HG03103 (cell line): ENCODE measurements at regions not wholly inside any gene's neighbourhood (a gene's known extent, or its start where the extent isn't known, plus 50 kb on each side); places are given as distances from the start of the nearest gene placed in this dataset.

Experiments
- ATAC-seq: cut with Tn5 transposase; IDR thresholded peaks from one replicate; pipeline ENCODE4 v1.9.1; 2021; ENCODE audit warnings: low read depth; ENCODE audit not compliant: unreplicated experiment

DNA sequence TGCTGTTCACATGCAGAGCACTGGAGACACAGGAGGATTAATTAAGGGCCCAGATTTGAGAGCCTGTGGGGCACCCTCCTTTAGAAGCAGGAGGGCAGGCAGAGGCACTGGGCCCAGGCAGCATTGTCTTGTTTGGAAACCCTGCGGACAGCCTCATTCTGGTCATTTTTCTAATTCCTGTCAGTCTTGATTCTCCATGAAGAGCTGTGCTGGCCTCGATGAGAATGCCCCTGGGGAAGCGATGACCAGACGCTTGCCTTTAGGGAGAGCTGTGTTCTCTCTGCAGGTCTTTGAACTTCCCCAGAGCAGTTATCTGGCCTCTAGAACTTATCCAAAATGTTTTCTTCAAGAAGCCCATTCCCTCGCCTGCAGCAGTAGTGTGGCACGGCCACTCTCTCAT is 117.8 kb upstream of the PTCH1 start:
- ATAC-seq = no peak

DNA sequence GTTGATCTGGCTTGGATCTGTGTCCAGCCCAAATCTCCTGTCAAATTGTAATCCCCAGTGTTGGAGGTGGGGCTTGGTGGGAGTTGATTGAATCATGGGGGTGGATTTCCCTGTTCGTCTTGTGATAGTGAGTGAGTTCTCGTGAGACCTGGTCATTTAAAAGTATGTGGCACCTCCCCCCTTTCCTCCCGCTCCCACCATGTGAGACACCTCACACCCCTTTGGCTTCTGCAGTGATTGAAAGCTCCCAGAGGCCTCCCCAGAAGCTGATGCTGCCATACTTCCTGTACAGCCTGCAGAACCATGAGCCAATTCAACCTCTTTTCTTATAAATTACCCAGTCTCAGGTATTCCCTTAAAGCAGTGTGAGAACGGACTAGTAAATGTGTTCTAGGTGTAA is 117.3 kb upstream of the PTCH1 start:
- no peak for ATAC-seq

DNA sequence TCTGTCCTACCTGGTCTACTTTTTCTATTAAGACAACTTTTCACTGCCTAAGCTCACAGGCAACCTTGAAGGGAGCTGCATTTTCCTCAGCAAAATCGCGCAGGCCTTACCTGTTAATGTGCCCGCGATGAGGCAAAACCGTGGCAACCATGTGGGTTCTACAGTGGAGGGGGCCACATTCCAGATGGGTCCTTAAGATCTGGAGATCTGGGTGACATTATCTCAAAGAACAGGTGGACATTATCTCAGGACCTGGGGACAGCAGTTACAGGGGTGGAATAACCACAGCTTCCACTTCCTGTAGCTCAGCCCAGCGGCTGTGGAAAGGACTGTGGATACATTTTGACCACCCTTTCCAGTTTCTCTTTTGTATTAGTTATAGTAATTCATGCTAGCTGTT is 112.8 kb upstream of the PTCH1 start:
- no peak for ATAC-seq

DNA sequence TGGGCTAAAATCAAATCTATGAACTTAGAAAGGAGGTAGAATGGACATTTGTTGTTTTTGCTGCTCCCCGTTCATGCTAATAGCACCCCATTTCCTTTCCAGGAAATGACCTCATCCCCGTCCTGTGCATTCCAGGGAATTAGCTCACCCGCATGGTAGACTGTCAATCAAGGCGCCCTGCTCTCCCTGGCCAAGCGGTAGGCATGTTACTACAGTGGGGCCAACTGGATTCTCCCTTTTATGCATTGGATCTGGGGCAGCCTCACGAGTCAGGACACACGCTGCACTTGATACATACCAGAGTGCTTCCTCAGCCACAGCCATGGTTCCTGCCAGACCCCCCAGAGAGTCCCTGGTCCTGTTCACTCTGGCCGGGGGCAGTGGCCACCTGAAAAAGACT is 111.0 kb upstream of the PTCH1 start:
- ATAC-seq = no peak

DNA sequence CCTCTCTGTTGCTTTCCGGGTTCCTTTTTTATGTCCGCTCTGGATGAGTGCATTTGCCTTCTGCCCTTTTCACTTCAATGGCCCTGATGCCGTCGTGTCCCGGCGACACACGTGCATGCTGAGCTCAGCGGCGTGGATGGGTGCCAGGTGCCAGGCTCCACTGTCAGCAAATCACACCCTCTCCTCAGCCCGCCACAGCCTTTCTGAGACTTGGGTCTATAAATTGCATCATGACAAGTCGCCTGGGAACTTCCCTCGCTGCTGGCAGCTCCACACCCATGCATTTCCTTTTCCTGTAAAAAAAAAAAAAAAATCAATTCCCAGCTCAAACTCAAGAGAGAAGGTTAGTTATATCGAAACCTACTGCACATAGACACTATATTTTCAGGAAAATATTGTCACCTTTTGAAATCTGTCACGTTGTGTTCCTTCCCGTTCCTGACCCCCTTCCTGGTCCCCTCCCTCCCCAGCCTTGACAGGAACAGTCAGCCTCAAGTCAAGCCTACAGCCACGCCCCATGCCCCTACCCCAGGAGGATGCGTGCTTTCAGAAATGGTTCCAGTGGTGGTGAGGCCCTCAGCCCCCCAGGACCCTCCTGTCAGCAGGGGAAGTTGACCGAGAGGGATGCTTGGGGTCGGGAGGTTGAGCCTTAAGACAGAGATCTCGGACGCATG is 110.3 kb upstream of the PTCH1 start:
- ATAC-seq = no peak

DNA sequence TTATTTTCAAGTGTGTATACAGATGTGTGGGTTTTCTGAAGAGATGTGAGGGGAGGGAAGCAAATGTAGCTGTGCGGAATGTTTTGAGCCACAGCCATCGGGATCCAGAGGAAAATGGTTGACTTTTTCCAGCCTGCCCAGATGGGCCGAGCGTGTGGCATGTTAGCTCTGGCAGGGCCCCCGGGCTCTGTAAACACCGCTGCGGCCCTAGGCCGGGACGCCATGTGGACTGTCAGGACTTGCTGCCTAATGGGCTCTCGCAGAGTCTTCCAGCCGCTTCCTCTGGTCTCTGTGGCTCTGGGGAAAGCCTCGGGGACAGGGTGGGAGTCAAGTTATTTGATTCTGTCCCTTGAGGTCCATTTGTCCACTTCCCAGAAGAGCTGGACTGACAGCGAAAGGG is 109.6 kb upstream of the PTCH1 start:
- no peak for ATAC-seq

DNA sequence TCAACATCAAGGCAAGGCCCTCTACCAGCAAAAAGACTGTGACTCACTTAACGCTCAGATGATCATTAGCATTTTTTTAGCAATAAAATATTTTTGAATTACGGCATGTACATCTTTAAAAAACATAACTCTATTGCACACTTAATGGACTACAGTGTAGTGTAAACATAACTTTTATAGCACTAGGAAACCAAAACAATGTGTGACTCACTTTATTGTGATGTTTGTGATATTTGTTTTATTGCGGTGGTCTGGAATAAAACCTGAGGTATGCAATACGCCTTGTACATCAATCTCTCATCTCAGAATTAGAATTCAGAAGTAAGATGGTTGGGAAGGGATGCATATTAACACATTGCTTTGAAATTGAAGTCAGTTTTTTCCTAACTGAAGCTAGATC is 106.9 kb upstream of the PTCH1 start:
- no peak for ATAC-seq

DNA sequence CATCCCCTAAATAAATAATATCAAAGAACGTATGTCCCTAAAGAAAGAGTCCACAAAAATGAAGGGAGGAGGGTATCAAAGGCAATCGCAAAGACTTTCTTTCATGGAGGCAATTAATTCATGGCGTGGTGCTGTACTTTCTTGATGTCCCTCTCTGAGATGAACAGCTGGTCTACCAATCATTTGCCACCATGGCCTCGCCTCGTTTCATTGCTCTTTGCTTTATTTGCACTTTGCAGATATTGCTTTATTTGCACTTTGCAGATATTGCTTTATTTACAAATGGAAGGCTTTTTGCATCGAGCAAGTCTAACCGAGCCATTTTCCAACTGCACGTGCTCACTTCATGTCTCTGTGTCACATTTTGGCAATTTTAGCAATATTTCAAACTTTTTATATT is 104.0 kb upstream of the PTCH1 start:
- no peak for ATAC-seq

DNA sequence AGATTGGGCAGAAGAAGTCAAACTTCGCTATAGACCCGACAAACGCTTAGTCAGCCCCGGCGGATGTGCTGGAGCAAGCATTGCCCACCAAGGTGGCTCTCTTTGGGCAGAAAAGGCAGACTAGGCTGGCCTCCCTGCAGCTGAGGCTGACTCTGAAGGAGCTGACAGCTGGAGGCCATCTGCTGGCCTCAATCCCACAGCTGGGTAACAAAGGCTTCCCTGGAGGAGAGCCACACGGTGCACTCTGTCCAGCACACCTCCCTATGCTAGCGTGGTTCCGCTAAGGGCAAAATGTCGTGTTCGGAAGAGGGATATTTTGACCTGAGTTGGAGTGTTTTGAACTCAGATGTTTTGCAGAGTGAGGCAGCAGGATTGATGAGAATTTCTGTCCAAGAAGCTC is 103.5 kb upstream of the PTCH1 start:
- ATAC-seq = no peak

DNA sequence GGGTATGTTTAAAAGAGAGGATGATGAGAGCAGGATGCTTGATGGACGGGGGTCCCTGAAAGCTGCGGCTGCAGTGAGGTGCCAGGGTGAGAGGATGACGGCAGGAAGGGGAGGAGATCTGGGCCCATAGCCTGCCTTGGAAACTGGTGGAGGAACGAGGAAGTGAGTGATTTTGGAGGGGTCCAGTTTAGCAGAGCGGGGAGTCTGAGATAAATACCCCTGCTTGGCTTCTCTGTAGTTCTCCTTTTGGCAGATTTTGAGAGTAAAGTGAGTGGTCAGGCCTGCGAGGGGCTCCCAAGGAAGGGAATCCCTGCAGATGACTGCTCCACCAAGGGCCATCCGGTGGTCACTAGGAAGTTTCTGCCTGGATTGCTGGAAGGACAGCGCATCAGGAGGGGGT is 98.5 kb upstream of the PTCH1 start:
- ATAC-seq = no peak

DNA sequence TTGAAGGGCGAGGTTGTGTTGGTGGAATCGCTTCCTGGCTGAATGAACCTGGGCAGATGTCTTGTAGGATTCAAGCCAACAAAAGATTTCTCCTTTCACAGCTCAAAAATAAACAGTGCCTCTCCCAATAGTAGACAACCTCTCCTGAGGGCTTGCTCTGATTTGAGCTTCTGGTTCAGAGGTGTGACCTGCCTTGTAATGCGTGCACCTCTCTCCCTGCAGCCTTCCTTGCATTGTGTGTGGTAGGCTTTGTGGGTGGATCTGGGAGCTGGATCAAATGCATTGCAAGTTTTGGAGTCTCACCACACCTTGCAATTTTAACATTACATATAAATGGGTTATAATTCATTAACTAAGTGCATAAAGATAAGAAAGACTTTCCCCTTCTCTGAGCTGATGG is 96.9 kb upstream of the PTCH1 start:
- ATAC-seq = no peak

DNA sequence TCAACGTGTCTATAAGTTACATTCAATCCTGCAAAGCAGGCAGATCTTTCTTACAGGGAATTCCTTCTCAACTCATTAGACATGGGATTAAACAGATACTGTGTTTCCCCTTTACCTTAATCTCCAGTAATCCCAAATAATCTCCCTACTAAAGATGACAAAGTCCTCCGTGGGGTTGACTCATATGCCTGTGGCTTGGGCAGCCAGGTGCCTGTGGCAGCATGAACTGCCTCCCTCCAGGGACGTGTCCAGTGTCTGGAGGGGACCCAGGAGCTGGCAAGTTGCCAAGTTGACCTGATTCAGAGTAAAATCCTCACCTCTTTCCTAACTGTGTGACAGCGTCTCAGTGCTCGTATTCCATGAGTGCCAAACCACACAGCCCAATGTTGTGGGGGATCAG is 94.6 kb upstream of the PTCH1 start:
- ATAC-seq = no peak

DNA sequence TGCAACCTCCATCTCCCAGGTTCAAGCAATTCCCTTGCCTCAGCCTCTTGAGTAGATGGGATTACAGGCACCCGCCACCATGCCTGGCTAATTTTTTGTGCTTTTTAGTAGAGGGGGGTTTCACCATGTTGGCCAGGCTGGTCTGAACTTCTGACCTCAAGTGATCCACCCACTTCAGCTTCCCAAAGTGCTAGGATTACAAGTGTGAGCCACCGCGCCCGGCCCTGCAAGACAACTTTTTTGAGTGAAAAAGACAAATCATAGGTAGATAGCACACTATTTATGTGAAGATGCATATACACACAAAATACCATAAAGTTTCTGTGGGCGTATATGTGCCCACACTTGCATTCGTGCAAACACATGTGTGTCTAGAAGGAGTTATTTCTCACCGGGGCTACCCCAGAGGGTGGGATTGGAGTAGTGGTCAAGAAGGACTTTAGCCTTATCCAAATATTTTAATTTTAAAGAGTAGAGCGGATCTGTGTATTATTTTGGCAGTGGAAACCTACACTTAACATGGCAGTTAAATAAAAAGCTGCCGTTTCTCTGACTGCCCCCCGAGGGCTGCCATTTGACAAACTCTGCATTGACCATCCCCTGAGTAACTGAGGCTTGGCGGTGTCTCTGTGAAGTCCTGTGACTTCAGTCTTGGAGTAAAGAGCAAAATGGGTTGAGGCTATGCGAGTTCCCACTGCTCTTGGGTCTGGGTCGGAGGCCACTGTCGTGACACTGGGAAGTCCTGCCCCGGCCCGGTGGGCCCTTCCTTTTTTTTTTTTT is 93.4 kb upstream of the PTCH1 start:
- no peak for ATAC-seq

DNA sequence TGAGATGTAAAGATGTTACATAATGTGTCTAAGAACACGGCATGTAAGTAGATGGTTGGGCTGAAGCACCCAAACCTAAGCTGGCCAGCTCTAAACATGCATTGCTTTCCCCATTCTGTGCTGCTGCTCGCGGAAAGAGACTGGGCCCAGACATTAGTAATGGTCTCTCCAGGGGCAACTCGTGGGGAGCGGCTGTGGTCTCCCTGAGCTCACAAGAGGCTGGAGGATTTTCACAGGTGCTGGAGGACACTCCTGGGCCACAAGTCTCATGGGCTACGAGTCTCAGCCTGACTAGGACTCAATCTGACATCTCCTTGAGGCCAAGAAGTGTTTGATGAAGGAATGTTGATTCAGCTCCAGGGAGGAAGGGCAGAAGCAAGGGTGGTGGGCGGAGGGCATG is 92.7 kb upstream of the PTCH1 start:
- ATAC-seq = no peak

DNA sequence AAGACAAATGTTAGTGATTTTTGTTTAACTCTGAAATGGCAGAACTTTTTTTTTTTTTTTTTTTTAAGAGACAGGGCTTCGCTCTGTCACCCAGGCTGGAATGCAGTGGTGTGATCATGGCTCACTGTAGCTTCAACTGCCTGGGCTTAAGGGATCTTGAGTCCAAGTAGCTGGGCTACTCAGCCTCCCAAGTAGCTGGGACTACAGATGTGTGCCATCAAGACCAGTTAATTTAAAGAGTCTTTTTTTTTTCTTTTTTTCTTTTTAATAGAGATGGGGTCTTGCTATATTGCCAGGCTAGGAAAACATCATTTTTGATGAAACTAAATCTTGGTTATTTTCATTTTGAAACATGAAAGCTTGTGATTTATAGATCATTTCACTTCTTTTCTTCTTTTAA is 91.6 kb upstream of the PTCH1 start:
- no peak for ATAC-seq

DNA sequence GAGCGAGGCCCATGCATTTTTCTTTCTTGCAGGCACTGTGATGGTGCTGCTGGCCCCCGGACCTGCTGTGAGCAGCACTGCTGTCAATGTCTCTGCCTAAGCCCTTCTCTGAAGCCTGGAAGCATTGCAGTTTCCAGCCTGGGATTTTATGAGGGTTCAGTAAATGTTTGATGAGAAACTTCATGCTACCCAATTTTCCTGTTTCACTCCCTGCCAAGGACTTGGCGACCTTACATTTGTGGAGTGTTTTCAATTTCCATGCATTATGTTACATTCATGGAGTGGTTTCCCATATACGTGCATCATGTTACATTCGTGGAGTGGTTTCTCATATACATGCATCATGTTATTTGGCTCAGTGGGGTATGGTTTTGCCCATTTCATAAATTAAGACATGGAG is 90.7 kb upstream of the PTCH1 start:
- ATAC-seq = no peak

DNA sequence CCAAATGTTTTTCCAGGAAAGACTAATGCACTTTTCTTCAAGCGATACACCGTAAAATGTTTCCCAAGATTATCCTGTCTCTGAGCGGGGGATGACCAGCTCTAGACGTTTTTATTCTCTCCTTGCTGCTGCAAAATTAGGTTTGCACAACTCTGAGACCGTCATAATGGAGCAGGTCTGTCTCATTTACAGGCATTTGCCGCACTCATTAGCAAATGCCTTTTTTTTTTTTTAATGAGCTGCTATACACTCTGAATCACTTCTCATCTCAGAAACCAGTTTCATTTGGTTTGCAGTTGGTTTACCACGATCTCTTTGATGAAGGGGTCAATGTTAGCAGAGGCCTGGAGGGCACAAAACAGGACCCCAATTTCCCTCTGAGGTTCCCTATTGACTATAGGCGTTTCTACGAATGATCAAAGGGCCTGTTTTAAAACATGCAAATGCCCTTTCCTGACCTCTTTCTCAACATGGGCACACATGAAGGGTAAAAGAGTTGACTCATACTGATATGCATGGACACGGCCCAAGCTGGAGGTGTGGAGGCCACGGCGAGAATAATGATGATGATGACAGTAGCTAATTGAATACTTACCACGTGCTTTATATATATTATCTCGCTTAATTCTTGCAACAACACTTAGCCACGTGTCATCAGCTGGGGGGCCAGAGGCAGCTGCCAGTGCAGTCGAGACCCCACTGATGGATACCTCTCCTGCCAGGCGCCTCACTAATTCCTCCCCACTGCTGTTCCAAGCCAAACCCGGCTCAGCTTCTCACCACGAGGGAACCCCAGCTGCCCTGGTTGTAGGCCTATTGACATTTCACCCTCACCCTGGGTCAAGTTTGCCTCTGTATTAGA is 89.9 kb upstream of the PTCH1 start:
- ATAC-seq = no peak

DNA sequence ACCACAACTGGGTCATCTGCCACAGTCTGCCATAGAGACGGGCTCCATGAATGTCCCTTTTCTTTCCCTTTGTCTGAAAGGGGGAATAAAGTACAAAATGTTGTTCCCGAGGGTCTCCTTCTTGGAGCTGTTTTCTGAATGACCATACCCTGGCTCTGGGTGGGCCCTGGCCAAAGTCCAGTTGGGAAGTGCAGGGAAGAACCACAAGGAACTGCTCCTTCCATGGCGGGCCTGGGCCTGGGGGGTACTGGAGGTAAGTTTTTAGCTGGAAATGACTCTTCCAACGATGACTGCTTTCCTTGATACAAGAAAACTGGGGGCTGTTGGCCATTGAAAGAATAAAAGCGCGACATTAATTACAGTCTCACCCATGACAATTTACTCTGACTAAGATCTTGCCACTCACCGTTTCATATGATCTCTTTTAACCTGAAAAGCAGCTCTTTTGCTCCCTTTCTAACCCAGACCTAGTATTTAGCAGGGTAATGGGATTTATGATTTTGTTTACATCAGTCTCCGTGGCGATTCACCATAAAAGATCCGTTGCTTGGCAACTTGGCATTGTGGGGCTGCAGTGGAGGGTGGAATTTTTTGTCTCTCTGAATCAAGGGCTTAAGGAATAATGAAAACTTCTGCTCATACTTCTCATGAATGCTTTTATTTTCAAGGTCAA is 89.2 kb upstream of the PTCH1 start:
- no peak for ATAC-seq

DNA sequence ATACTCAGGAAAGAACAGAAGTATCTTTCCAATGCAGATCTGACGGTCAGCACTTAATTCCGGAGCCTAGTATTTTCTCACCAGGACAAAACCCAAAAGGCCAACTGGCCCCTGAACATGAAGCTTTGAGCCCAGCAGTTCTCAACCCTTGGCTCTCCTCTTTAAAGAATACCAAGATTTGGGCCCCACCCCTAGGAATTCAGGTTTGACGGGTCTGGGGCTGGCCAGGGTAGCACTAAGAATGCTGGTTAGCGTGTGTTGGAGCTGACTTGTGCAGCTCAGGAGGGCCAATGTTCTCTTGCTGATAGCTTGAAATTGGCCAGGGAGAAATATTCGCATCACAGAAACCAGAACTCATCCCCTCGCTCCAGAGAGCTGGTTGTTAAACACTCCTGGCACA is 88.3 kb upstream of the PTCH1 start:
- no peak for ATAC-seq

DNA sequence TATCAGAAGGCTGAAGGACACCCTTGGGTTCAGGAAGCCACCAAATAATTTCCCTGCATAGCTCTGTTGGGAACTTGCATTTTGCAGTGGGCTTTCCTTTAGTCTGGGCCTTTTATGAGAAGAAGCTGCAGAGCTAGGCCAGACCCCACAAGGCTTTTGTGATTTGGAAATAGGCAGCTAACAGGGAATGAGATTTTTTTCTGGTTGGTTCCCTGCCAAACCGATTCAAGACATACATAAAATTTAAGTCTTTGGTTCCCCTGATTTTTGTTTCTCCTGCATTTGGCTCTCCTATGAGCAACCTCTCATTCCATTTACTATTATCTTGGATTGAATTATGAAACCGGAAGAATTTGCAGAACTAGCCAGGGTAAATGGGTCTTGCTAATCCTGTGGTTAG is 81.5 kb upstream of the PTCH1 start:
- no peak for ATAC-seq

DNA sequence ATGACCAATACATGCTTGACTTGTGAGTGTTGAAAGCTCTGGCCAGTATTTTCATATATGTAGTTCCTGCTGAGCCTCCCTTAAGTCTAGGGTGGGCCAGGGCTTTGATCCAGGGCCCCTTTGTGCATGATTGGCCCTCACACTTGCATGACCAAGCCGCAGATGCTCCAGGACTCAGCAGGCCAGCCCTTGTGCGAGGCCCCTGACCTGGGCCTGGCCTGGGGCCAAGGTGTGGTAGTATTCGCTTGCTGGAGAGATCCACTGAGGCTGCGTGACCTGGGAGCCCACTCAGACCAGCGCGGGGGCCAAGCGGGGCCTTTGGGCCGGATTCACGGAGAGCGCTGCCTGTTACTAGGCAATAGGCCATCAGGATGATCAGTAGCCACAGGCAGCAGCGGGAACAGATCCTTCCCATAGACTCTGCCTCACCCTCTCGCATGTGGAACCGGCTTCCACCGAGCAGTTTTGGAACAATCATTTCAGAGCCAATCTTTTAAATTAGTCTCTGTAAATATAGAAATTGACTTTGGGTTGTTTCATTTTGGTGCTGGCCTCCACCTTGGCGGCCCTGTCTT is 79.0 kb upstream of the PTCH1 start:
- ATAC-seq = no peak
